ENCODE measurements at regions not wholly inside any gene's neighbourhood (a gene's known extent, or its start where the extent isn't known, plus 50 kb on each side); places are given as distances from the start of the nearest gene placed in this dataset.

- Histone ChIP-seq H3K36me3 (no peaks in the 10 kb centered on the region), H3K4me3 (no peak overlapping the region), H3K9me3 (no peaks in the 10 kb centered on the region), H3K27me3 (replicated peaks; ENCODE audit: insufficient read depth) (no peaks in the 10 kb centered on the region), H3K27ac (no peak overlapping the region), H3K4me1 (ENCODE audit: control insufficient read depth in 1 of 2, low read depth in 2 of 2) (no peaks in the 10 kb centered on the region)
- DNase-seq (ENCODE audit: low spot score) (no peak), ATAC-seq (ENCODE audit: insufficient number of reproducible peaks, low FRiP score, low read depth) (no peak)
- TF ChIP-seq, protein P1, sequence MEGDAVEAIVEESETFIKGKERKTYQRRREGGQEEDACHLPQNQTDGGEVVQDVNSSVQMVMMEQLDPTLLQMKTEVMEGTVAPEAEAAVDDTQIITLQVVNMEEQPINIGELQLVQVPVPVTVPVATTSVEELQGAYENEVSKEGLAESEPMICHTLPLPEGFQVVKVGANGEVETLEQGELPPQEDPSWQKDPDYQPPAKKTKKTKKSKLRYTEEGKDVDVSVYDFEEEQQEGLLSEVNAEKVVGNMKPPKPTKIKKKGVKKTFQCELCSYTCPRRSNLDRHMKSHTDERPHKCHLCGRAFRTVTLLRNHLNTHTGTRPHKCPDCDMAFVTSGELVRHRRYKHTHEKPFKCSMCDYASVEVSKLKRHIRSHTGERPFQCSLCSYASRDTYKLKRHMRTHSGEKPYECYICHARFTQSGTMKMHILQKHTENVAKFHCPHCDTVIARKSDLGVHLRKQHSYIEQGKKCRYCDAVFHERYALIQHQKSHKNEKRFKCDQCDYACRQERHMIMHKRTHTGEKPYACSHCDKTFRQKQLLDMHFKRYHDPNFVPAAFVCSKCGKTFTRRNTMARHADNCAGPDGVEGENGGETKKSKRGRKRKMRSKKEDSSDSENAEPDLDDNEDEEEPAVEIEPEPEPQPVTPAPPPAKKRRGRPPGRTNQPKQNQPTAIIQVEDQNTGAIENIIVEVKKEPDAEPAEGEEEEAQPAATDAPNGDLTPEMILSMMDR (IDR thresholded peaks at IDR 0.05): no peak
Measured at GRCh38 chr11:25198704-25199103, 701.9 kb downstream of the LUZP2 start.

DNA sequence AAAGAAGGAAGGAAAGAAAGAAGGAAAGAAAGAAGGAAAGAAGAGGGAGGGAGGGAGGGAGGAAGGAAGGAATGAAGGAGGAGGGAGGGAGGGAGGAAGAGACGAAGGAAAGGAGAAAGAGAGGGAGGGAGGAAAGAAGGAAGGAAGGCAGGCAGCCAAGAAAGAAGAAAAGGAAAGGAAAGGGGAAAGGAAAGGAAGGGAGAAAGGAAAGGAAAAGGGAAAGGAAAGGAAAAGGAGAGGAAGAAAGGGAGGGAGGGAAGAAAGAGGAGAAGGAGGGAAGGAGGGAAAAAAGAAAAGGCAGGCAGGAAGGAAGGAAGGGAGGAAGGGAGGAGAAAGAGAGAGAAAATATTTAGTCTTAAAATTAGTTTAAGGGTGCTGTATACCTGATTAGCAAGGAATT, 704.1 kb downstream of the LUZP2 start:
- Histone ChIP-seq H3K4me1 (ENCODE audit: control insufficient read depth in 1 of 2, low read depth in 2 of 2) (no peaks in the 10 kb centered on the region), H3K27ac (no peak overlapping the region), H3K9me3 (no peaks in the 10 kb centered on the region), H3K27me3 (replicated peaks; ENCODE audit: insufficient read depth) (no peaks in the 10 kb centered on the region), H3K36me3 (no peaks in the 10 kb centered on the region), H3K4me3 (no peak overlapping the region)
- DNase-seq (ENCODE audit: low spot score) (no peak), ATAC-seq (ENCODE audit: insufficient number of reproducible peaks, low FRiP score, low read depth) (no peak)
- TF ChIP-seq, protein P1 (IDR thresholded peaks at IDR 0.05): no peak

- H3K36me3 ChIP-seq: no peaks in the 10 kb centered on the region
- no peak overlapping the region for H3K27ac ChIP-seq
- H3K9me3 ChIP-seq: no peaks in the 10 kb centered on the region
- H3K27me3 ChIP-seq (replicated peaks; ENCODE audit: insufficient read depth): no peaks in the 10 kb centered on the region
- DNase-seq (ENCODE audit: low spot score) (no peak), ATAC-seq (ENCODE audit: insufficient number of reproducible peaks, low FRiP score, low read depth) (no peak)
- H3K4me1 ChIP-seq (ENCODE audit: control insufficient read depth in 1 of 2, low read depth in 2 of 2): no peaks in the 10 kb centered on the region
- TF ChIP-seq, protein P1 (IDR thresholded peaks at IDR 0.05): no peak
- H3K4me3 ChIP-seq: no peak overlapping the region
Measured at GRCh38 chr11:25206762-25207161, 709.9 kb downstream of the LUZP2 start.

DNA sequence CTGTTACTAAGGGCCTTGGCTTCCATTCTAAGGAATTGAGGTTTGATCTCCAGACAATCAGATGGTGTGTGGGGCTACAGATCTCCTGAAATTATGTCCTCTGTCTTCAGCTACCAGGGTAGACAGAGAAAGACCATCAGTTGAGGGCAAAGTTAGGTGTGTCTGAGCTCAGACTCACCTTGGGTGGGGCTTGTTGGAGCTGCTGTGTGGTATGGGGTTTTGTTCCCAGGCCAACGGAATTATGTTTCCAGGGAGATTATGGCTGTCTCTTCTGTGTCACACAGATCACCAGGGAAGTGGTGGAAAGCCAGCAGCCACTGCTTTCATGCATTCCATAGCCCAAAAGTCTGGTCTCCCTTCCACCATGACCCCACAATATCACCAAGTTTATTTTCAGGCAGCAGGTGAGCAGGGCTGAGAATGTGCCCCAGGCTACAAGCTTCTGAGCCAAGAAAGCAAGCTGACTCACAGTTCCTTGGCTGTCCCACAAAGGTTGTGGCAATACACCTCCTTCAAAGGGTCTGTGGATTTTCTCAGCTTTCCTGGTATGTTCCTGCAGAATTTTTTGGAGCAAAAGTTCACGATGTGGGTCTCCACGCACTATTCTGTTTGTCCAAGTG, 714.9 kb downstream of the LUZP2 start:
- Histone ChIP-seq H3K27me3 (replicated peaks; ENCODE audit: insufficient read depth) (no peaks in the 10 kb centered on the region), H3K27ac (no peak overlapping the region), H3K36me3 (no peaks in the 10 kb centered on the region), H3K9me3 (no peaks in the 10 kb centered on the region), H3K4me1 (ENCODE audit: control insufficient read depth in 1 of 2, low read depth in 2 of 2) (no peaks in the 10 kb centered on the region), H3K4me3 (no peak overlapping the region)
- ATAC-seq (ENCODE audit: insufficient number of reproducible peaks, low FRiP score, low read depth) (no peak), DNase-seq (ENCODE audit: low spot score) (no peak)
- TF ChIP-seq, protein P1 (IDR thresholded peaks at IDR 0.05): no peak

- H3K9me3 ChIP-seq: no peaks in the 10 kb centered on the region
- H3K27ac ChIP-seq: no peak overlapping the region
- no peaks in the 10 kb centered on the region for H3K4me1 ChIP-seq (ENCODE audit: control insufficient read depth in 1 of 2, low read depth in 2 of 2)
- DNase-seq (ENCODE audit: low spot score): no peak
- ATAC-seq (ENCODE audit: insufficient number of reproducible peaks, low FRiP score, low read depth): no peak
- TF ChIP-seq, protein P1 (IDR thresholded peaks at IDR 0.05): no peak
- no peaks in the 10 kb centered on the region for H3K36me3 ChIP-seq
- no peaks in the 10 kb centered on the region for H3K27me3 ChIP-seq (replicated peaks; ENCODE audit: insufficient read depth)
- no peak overlapping the region for H3K4me3 ChIP-seq
Measured at GRCh38 chr11:25214535-25215176, 717.8 kb downstream of the LUZP2 start.

Measured in thoracic aorta (tissue), 2 donors.